Mesodermal cell (in vitro differentiated cells): ENCODE measurements at regions not wholly inside any gene's neighbourhood (a gene's known extent, or its start where the extent isn't known, plus 50 kb on each side); places are given as distances from the start of the nearest gene placed in this dataset.

ENCODE experiments used
- H3K27ac ChIP-seq: 2 replicates; pipeline ENCODE4 v1.7.0; 2013; ENCODE audit warnings: mild to moderate bottlenecking, low read depth, low read length, moderate library complexity; ENCODE audit not compliant: severe bottlenecking
- H3K36me3 ChIP-seq: 2 replicates; pipeline ENCODE4 v1.7.1; 2013; ENCODE audit warnings: mild to moderate bottlenecking, low read length, moderate library complexity; ENCODE audit not compliant: control insufficient read depth, insufficient read depth
- H3K4me1 ChIP-seq: one replicate; pipeline ENCODE4 v1.7.1; 2013; ENCODE audit warnings: mild to moderate bottlenecking, low read length; ENCODE audit not compliant: insufficient read depth, control insufficient read depth, poor library complexity, severe bottlenecking
- H3K4me3 ChIP-seq: 2 replicates; pipeline ENCODE4 v1.7.0; 2013; ENCODE audit warnings: low read length, control low read depth, mild to moderate bottlenecking; ENCODE audit not compliant: insufficient read depth, poor library complexity, severe bottlenecking; ENCODE audit errors: extremely low read depth
- H3K9me3 ChIP-seq: 2 replicates; pipeline ENCODE4 v1.7.1; 2013; ENCODE audit warnings: mild to moderate bottlenecking, low read length, moderate library complexity; ENCODE audit not compliant: control insufficient read depth
- WGBS, 2 experiments: methylation state at CpG; one replicate each; pipeline ENCODE4 v1.1.5; 2013; ENCODE audit warnings: missing lambda C conversion rate in 2 of 2; ENCODE audit not compliant: insufficient coverage in 2 of 2; 5-methylcytosine and 5-hydroxymethylcytosine counted together

DNA sequence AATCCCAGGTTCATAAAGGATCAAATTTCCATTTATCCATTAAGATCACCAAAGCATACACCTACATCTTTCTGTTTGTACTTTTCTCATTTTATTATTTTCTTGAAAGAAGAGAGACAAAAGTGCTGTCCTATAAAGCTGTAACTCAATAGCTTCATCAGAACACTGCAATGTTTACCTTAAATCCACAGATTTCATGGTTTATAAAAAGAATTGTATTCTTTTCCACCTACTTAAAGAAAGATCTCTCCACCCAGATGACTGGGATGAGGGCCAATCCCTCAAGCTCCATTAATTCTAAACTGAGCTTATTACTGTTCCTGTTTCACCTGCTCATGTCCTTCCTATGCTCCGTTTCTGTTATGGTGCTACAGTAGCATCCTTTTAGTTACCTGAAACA is 470.6 kb downstream of the BCAT1 start:
- Histone ChIP-seq H3K36me3 (no peaks in the 10 kb centered on the region), H3K4me1 (peaks cover 4% of the 10 kb centered on the region), H3K4me3 (no peak overlapping the region), H3K27ac (no peak overlapping the region), H3K9me3 (no peaks in the 10 kb centered on the region)
- 100% methylated on average over 1 of the region's 1 CpG for WGBS, 2 experiments

DNA sequence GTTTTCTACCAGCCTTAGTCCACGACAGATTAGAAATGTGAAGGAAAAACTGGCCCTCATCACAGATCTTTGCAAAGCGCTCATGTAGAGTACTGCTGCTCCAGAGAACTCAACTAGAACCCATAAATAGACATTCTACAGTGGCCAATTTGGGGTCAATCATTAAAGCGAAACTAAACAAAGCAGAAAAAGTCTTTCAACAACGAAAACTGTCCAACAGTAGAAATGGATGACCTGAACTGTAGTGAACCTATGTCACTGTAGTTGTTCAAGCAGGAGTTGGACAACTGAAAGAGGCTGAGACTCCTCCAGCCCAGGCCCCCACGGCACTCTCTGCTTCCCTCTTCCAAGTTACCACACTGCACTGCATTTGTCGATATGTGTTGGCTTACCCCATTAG is 472.6 kb downstream of the BCAT1 start:
- H3K9me3 ChIP-seq: no peaks in the 10 kb centered on the region
- H3K4me1 ChIP-seq: peaks cover 4% of the 10 kb centered on the region
- no peak overlapping the region for H3K4me3 ChIP-seq
- WGBS, 2 experiments: 93 to 96% methylated on average over 3 to 4 of the region's 6 CpGs
- H3K36me3 ChIP-seq: no peaks in the 10 kb centered on the region
- no peak overlapping the region for H3K27ac ChIP-seq

DNA sequence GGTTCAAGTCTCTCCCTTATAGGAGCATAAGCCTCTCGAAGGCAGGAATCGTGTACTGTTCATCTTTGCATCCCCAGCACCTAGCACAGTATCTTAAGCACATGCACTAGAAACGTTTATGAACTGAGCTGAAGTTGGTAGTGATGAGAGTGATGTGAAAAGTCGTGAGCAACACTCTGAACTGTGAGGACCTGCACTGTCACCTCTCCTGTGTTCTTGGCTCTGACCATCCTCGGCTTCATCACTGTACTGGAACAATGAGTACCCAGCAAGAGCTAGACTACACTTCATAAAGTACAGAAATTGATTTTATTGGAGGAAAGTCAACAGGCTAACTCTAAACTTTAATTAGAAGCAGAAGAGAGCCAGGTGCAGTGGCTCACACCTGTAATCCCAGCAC is 473.6 kb downstream of the BCAT1 start:
- WGBS, 2 experiments: 100% methylated on average over 1 of the region's 5 CpGs; no CpG with 5 or more reads in 1 of the 2 experiments
- Histone ChIP-seq H3K4me3 (no peak overlapping the region), H3K27ac (no peak overlapping the region), H3K9me3 (no peaks in the 10 kb centered on the region), H3K4me1 (peaks cover 4% of the 10 kb centered on the region), H3K36me3 (no peaks in the 10 kb centered on the region)

DNA sequence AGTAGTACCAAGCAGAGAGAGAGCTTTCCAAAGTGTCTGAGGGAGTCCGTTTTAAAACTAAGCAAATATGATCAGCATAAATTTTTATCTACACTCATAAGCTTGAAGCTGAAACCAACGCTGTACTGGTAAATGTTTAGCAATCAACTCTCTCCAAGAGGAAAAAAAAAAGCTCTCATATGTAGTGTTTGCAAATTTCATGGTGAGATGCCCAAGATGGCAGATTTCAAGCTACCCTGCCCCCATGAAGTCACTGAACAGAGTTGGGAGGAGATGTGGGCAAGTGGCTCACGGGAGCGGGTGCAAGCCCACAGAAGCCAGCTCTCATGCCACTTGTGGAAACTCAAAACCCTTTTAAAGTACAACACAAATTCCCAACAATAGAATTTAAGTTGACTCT is 475.8 kb downstream of the BCAT1 start:
- Histone ChIP-seq H3K4me3 (no peak overlapping the region), H3K9me3 (no peaks in the 10 kb centered on the region), H3K27ac (no peak overlapping the region), H3K4me1 (no peaks in the 10 kb centered on the region), H3K36me3 (no peaks in the 10 kb centered on the region)
- WGBS, 2 experiments: no CpG with 5 or more reads among the region's 4 CpGs

DNA sequence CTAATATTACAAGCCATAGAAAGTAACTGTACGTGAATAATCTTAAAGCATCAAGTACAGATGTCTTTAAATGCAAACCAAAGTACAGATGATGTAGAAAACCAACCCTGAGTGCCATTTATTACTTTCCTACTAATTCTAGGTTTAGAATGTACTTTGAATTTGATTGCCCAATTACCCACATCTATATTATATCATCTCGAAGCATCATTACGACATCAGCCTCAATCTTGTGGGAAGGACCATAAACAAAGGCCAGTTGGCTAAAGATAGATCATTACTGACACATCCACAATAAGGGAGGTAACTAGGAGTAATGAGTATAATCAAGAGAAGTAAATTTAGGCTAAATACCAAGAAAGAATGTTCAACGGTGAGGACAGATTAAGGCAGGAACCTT is 478.9 kb downstream of the BCAT1 start:
- Histone ChIP-seq H3K36me3 (no peaks in the 10 kb centered on the region), H3K27ac (no peak overlapping the region), H3K9me3 (no peaks in the 10 kb centered on the region), H3K4me1 (no peaks in the 10 kb centered on the region), H3K4me3 (no peak overlapping the region)
- 80 to 100% methylated on average over 1 of the region's 4 CpGs for WGBS, 2 experiments

DNA sequence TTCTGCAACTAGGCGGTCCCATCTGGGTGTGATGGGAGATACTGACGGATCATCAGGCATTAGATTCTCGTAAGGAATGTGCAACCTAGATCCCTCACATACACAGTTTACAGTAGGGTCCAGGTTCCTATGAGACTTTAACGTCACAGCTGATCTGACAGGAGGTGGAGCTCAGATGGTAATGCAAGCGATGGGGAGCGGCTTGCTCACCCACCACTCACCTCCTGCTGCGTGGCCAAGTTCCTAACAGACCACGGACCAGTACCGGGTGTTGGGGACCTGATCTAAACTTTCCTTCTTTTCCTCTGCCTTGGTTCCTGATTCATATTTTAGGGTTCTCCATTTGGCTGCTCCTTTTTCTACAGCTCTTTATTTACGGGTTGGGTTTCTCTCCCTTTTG is 479.8 kb downstream of the BCAT1 start:
- no peak overlapping the region for H3K4me3 ChIP-seq
- 97 to 98% methylated on average over 5 to 9 of the region's 10 CpGs for WGBS, 2 experiments
- no peaks in the 10 kb centered on the region for H3K9me3 ChIP-seq
- H3K27ac ChIP-seq: no peak overlapping the region
- H3K36me3 ChIP-seq: no peaks in the 10 kb centered on the region
- no peaks in the 10 kb centered on the region for H3K4me1 ChIP-seq

DNA sequence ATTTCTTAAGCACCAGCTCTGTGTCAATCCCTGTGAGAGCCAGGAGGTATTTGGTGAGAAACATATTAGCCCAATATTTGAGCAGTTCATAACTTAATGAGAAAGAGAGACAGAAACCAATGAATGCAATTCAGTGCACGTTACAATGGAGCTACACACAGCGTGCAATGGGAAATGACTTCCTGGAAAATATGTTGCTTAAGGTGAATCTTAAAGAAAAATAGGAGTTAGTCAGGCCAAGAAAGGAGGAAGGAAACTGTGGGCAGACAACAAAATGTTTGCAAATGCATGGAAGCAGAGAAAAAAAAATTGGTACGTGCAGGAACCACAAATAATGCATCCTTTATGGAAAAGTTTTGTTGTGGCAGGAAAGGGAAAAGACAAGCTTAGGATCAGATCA is 481.7 kb downstream of the BCAT1 start:
- no peaks in the 10 kb centered on the region for H3K36me3 ChIP-seq
- no peaks in the 10 kb centered on the region for H3K4me1 ChIP-seq
- no peak overlapping the region for H3K4me3 ChIP-seq
- no peaks in the 10 kb centered on the region for H3K9me3 ChIP-seq
- WGBS, 2 experiments: 73 to 100% methylated on average over 3 of the region's 3 CpGs
- H3K27ac ChIP-seq: no peak overlapping the region

DNA sequence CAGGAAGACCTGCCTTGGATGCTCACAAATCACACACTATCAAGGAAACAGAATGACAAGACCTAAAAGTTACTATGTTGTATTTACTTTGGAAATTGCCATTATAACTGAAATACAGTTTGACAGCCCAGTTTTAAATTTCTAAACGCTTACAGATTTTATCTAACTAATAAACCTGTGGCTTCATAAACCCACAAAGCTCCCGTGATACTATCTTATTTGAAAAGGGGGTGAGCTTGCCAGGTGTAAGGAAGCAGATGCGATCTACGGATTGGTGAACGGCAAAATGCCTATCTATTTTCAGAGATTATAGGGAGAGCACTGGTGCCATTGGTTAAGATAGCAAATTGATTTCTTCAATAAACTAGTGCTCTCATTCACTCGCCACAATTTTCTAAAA is 485.5 kb downstream of the BCAT1 start:
- 100% methylated on average over 5 of the region's 6 CpGs for WGBS, 2 experiments
- no peak overlapping the region for H3K4me3 ChIP-seq
- no peaks in the 10 kb centered on the region for H3K9me3 ChIP-seq
- no peak overlapping the region for H3K27ac ChIP-seq
- H3K4me1 ChIP-seq: no peaks in the 10 kb centered on the region
- no peaks in the 10 kb centered on the region for H3K36me3 ChIP-seq

DNA sequence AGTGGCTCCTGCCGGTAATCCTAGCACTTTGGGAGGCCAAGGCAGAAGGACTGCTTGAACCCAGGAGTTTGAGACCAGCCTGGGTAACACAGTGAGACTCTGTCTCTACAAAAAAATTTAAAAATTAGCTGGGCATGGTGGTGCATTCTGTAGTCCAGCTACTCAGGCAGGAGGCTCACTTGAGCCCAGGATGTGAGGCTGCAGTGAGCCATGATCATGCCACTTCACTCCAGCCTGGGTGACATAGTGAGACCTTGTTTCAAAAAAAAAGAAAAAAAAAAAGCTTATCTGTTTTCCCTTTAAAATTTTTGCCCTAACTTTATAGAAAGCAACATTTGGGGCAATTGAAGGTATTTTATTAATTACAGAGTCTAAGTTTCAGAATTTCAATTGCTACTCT is 486.0 kb downstream of the BCAT1 start:
- H3K36me3 ChIP-seq: no peaks in the 10 kb centered on the region
- no peak overlapping the region for H3K27ac ChIP-seq
- no peak overlapping the region for H3K4me3 ChIP-seq
- WGBS, 2 experiments: 83 to 100% methylated on average over 1 of the region's 1 CpG
- no peaks in the 10 kb centered on the region for H3K9me3 ChIP-seq
- H3K4me1 ChIP-seq: no peaks in the 10 kb centered on the region

DNA sequence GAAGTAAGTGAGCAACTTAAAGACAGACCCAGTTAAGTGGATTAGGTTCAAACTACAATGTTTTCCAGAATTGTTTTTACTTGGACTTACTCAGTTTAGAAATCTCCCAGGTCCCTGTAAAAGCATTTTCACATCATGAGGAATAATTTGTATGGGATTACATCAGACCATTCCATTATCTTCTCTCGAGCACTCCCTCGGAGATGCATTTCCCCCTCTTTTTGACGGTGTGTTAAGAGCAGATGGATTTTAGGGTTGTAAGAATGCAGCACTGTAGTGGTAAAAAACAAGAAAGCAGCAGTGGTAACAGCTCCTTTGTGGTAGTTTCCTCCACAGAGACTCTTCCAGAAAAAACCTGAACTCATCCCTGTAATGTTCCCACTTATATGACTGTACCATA is 488.4 kb downstream of the BCAT1 start:
- no peak overlapping the region for H3K27ac ChIP-seq
- H3K36me3 ChIP-seq: no peaks in the 10 kb centered on the region
- no CpG with 5 or more reads among the region's 3 CpGs for WGBS, 2 experiments

DNA sequence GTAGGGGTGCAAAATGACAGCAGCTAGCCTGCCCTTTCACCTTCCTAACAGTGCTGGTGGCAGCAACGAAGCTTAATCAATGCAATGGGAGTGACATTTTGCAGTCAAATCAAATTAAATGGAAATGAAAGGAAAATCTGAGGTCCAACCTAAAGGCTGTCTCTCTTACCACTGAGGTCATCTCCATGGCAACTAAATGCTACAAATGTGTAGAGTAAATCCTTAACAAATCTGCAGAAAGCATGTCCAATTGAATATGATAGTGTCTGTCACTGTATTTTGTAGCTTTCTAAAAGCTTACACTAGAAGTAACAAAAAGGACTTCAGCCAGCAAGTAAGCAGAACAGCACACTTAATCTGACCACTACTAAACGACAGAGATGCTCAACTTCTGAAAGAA is 488.8 kb downstream of the BCAT1 start:
- H3K4me3 ChIP-seq: no peak overlapping the region
- H3K9me3 ChIP-seq: no peaks in the 10 kb centered on the region
- no peaks in the 10 kb centered on the region for H3K4me1 ChIP-seq
- no peaks in the 10 kb centered on the region for H3K36me3 ChIP-seq
- H3K27ac ChIP-seq: no peak overlapping the region
- 60% methylated on average over 1 of the region's 2 CpGs; no CpG with 5 or more reads in 1 of the 2 experiments for WGBS, 2 experiments

More for the DNA sequence above, 488.4 kb downstream of the BCAT1 start:
- H3K9me3 ChIP-seq: no peaks in the 10 kb centered on the region
- H3K4me3 ChIP-seq: no peak overlapping the region
- H3K4me1 ChIP-seq: no peaks in the 10 kb centered on the region

DNA sequence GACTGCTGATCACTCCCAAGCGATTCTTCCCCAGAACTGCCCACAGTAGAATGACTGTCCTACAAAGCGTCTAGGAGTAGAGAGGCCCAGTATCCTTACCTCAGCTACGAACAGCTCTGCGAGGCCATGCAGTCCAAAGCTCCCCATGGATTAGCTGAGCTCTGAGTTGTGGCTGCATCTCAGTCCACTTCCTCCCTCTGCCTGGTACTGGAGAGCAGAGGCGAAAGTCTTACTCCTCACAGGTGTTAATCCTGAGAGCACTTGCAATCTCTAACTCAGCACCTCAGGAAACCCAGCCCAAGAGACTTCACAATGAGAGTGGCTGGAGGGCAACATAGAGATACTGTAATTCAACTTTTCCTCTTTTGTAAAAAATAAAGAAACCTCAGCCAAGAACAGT is 493.1 kb downstream of the BCAT1 start:
- Histone ChIP-seq H3K4me1 (no peaks in the 10 kb centered on the region), H3K36me3 (no peaks in the 10 kb centered on the region), H3K27ac (no peak overlapping the region), H3K4me3 (no peak overlapping the region), H3K9me3 (no peaks in the 10 kb centered on the region)
- WGBS, 2 experiments: 87 to 96% methylated on average over 3 to 4 of the region's 5 CpGs
